ENCODE measurements at regions not wholly inside any gene's neighbourhood (a gene's known extent, or its start where the extent isn't known, plus 50 kb on each side); places are given as distances from the start of the nearest gene placed in this dataset.

DNA sequence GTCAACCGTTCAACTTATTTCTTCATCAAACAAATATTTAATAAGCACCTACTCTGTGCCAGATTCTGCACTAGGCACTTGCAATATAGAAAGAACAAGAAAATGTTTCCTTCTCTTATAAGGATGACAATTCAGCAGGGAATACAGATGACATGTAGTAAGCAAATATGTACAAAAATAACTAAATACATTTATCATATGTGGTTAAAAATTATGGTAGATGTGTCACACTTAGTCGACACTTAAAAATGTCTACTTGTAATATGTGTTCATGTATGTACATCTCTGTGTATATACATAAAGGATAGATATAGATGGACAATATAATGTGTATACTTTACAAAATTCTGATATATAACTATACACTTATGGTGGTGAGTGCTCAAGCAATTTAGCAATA is 417.0 kb upstream of the MEF2C start:
- DNase-seq (ENCODE audit: low spot score): no peak

DNA sequence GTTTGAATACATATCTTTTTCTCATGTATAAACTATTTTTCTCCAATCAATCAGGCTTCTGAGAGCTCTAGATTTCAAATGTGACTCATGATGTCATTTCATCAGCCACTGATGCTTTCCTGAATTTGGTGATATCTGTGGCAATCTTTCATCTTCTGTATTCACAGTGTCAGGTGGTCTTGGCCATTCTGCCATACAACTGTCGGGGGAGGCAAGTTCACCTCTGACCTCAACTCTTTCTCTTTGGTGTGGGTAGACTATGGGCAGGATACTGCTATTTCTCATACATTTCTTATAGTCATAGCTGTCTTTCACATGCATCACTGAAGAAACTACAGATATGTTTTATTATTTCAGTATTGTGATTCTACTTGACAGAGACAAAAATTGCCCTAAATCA is 414.1 kb upstream of the MEF2C start:
- no peak for DNase-seq (ENCODE audit: low spot score)

DNA sequence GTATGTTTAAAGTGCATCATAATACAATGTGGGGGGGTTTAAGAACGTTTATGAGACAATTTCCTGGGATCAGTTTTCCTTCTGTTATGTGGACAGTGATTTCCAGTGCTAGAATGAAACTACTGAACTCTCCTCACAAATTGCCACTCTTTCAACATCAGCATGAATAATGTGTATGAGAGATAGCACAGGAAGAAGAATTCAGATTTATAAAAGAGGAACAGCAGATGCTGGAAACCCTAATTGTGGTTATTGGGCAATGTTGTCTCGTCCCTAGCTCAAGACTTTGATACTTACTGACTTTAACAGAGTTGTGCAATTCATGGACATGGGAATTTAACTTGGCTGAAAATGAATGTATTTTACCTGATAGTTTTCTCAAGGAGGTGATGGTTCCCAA is 410.8 kb upstream of the MEF2C start:
- no peak for DNase-seq (ENCODE audit: low spot score)

DNA sequence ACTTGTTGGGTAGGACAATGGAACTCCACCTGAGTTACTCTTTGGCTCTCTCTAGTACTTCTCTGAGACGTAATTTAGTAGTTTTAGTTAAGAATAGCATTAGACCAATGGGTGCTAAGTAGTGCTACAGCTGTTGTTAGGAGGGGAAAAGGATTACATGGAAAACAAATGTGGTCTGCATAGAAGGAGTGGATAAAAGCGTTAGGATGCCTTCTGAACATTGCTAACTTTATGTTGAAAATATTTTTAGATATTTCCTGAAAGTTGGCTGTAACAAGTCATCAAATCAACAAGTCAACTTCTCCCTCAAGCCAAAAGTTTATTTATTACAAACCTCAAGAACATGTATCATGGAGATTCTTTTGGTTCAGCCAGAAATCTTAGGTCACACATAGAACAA is 409.5 kb upstream of the MEF2C start:
- no peak for DNase-seq (ENCODE audit: low spot score)

DNA sequence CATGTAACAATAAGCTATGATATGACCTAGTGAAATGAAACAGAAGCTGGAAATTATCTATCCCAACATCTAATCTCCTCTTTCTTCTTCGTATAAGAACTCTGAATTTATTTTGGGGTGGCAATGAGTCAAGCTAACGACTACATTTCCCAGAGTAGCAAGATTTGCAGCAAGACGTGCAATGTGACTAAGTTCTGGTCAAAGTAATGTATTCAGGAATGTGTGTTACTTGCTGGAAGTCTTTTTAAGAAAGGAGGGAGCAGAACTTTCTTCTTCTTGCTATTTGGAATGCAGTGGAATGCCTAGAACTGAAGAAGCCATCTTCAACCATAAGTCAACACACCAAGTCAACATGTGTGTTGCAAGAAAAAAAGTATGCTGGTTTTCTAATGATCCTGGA is 406.6 kb upstream of the MEF2C start:
- DNase-seq (ENCODE audit: low spot score): peak; percentile 57

DNA sequence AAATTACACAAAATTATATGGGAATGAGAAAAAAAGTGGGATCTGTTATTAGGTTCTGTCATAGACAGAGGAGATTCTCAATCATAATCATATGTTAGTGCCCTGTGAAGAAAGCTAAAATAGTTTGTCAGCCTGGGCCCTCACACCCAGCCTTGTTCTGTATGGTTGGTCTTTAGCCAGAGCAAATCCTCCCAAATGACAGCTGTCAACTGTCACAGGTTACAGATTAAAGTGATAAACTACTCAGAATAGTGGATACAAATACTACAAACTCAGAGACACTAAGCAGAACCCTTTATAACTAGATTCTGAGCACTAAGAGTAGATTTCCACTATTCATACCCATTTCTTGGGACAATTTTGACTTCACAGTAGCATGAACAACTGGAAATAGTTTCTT is 405.0 kb upstream of the MEF2C start:
- DNase-seq (ENCODE audit: low spot score): no peak

DNA sequence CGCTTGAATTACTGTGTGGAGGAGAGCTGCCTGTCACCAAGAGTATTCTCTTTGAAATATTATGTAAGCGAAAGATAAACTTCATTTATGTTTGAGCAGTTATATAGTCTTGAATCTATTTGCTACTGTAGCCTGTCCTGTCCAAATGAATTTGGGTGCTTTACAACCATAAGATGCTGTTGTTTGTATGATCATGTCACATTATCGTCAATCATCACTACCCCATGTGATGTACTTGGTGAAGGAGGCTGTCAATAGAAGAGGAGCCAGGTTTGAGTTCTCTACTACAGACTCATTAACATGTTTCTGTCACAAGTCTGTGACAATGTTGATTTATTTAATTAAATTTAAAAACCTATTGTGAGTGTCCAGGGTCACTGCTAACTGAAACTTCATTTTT is 403.3 kb upstream of the MEF2C start:
- no peak for DNase-seq (ENCODE audit: low spot score)

DNA sequence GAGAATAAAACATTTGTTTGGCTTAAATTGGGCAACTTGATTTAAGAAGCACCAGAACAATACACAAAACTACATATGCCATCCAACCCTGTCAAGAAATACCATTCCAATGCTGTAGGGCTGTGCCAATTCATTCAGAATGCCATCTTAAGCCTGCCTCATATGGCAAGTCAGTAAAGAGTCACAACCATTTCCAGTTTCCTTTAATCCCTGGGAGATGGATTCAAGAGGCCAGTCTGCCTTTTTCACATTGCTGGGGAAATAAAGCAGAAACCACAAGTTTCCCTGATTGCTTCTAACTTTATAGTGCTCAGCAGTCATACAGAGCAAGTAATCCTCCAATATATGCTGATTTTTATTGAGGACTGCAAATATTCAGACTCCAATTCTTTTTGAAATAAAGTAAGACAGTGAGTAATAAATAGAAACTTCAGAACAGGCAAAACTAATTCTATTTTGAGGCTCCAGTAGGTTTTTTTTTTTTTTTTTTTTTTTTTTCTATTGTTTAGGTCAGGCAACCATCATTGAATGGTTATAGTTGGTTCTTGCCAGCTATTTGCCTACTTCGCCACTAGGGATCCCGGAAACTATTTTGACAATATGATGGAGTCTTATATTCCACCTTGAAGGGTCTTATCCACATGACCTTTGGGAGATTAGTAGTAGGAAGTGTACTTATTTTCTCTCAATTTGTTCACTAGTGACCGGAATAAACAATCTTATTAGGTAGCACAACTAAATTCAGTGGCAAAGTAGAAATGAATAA is 400.9 kb upstream of the MEF2C start:
- DNase-seq (ENCODE audit: low spot score): peak; percentile 33

DNA sequence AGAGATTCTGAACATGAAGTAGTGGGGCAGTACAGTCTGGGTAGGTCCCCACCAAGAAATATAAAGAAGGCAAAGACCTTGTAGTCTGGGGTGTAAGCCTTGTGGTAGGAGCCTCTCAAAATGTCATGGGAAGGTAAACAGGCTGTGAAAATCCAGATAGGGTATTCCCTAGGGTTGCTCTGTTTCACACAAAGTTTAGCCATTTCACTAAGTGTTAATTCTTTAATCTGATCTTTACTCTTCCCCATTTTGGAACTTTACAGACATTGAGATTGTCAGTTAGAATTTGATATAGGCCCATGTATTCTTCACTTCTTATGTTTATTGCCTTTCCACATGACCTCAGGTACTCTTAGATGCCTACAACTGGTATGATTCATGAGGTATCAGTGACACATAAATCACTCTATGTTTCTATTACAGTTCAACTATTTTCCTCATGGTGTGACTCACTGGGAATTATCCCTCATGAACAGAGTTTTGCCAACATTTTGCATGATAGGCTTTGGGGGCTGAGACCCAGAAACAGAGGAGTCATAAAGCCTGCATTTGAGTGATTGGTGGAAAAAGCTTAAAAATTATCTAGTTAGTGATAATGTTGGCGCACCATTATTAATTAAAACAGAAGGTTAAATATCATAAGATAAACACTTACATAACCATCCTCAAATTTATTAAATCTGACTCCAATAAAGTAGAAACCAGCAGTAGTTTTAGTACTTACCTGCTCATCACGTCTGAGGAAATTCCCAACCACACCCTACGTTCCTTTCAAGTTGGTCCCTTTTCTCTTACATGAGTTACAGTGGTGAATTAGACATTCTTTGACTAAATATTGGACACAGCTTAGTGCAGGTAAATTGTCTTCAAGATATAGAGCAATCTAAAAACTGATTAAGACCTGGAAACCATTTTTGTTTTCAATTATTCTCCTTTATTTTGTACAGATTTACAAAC is 399.8 kb upstream of the MEF2C start:
- DNase-seq (ENCODE audit: low spot score): peak; percentile 89

DNA sequence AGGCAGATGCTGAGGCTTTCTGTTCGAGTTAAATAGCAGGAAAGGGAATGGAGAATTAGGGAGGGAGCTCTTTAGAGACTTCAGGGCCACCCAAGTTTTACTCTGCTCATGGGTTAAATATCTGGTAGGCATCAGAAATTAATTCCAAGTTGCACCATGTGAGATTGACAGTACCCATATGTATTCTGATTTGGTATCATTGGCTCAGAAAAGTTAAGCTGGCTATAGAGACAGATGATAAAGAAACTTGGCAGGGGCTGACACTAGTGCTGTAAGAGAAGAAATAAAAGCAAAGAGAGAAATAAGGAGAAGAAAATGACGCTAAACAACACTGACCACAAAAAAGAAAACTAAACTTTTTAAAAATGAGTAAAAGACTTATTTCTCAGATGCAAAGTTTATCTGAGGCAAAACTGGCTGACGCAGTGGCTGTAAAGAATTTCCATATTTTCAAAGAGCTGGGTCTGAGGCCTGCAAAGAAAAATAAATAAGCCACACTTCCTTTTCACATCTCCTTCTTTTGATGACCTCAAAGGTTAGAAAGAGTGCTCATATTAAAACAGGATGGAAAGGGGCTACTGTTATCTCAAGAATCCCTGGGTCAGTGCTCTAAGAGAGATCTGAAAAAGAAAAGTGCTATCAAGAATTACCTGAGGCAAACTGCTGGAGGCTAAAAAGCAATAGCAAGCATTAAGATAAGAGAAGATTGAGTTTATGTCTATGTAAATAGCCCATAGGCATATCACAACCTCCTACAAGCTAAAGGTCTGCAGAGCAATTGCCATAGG is 399.0 kb upstream of the MEF2C start:
- DNase-seq (ENCODE audit: low spot score): no peak

DNA sequence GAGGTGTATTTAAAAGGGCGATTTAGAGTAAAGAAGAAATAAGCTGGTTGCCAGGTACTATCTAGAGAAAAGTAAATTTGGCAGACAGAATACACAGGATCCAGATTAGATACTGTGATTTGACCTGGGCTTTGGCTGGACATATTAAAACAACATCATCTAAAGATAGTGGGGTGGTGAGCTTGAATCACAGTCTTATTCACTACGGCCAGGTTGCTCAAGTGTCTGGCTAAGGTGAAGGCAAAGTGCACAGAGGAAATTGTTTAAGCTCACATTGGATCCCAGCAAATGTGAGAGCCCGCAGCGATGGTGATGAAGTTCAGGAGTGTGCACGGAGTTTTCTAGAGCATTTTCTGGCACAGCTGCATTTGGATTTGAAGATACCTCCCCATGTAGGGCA is 398.2 kb upstream of the MEF2C start:
- DNase-seq (ENCODE audit: low spot score): no peak

DNA sequence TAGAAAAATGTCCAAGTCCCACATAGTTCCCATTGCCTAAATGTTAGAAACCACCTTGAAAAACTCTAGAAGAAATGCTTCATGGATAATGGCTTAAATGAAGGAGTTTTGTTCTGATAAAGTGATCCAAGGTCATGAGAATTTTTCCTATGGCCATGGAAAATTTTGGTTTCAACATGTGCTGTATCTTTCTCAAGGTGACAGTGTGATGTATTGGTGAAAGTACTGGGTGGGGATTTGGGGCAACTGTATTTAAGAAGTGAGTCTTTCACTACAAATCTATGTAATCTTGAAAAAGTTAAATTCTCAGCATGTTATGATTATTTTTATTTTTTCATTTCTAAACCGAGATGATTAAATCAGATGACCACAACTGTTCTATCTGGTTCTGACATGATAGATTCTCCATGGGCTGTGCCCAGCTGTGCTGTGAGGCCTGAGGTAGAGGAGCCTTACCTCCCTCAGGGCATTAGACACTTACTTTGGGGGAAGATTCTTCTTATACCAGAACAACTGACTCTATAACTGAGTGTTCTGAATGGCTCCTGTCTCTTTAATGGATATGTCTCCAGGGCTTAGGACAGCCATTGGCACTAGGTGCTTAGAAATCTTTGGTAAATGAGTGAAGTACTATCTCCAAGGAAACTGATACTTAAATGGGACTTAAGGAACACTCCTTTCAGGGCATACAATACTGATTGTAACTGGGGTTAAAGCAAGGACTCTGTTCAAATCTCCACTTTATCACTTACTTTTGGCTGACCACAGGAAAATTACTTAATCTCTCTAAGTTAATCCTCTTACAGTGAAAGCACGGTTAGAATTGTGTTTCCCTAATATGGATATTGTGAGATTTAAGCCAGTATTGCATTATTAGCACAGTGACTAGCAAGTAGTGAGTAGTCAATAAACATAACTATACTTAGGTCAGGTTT is 397.4 kb upstream of the MEF2C start:
- no peak for DNase-seq (ENCODE audit: low spot score)

DNA sequence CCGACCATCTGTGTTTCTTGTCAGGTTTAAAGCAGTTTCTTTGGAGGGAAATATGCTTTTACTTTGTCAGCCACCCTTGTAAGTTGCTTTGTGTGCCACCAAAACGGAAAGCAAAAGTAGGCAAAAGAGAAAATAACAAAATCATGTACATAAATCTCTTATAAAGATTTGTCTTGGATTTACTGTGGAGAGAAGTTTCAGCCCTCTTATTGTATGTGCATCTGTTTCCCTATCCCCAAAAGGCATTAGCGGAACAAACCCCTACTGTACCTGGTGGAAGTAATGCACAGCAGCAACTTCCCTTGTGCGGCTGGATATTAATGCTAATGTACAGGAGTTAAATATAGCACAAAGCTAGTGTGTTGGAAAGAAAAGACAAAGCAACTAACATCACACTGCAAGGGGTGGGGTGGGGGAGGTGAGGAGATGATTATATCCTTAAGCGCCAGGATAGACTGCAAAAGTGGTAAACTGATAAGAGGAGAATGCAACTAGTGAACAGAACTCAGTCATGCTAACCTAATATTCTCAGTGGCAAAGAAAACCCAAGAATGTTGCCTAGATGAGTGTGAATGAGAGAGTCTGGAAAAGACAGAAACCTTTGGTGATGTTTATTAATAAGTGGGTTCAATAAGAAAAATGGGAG is 396.5 kb upstream of the MEF2C start:
- DNase-seq (ENCODE audit: low spot score): no peak

DNA sequence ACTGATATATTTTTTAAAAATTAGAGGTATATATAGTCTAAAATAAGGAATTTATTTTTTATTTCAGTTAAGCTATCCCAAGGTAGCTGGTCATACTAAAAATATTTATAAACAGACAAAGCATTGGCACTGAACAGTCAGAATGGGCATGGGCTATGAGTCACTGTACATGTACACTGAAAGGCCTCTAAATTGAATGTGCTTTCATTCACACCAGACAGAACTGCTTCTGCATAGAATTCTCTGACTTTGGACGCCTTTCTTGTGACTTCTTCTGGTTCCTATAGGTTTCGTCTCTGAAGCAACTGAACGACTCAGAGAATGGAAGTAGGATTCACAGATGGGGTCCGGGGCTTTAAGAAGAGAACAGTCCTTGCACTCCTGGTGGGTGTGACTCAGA is 394.8 kb upstream of the MEF2C start:
- DNase-seq (ENCODE audit: low spot score): peak; percentile 66

DNA sequence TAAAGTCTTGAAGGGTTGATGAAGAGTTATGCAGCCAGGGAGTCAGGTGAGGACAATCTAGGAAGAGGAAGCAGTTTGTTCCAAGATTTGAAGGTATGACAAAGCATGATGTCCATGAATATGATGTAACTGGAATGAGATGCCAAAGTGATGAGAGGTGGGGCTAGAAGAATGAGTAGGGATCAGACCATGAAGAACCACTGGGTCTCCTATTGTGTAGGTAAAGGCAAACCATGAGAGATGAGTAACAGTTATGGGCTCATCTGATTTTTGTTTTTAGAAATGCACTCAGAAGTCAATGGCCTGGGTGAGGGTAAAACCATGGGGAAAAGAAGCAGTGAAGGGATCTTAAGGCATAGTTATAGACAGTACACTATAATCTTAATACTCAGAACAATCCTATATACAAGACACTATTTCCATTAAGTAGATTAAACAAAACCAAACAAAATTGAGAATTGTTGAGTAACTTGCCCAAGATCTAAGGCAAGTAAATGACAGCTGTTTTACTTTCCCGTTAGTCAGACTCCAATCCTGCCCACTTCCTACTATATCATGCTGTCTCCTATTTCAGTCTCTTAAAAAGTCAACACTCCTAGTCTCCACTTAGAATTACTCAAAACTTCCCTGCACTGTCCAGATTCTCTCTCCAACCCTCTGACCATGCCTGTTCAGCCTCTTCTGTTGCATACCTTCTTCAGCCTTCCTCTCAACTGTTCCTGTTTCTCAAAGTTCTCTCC is 393.8 kb upstream of the MEF2C start:
- peak; percentile 92 for DNase-seq (ENCODE audit: low spot score)

DNA sequence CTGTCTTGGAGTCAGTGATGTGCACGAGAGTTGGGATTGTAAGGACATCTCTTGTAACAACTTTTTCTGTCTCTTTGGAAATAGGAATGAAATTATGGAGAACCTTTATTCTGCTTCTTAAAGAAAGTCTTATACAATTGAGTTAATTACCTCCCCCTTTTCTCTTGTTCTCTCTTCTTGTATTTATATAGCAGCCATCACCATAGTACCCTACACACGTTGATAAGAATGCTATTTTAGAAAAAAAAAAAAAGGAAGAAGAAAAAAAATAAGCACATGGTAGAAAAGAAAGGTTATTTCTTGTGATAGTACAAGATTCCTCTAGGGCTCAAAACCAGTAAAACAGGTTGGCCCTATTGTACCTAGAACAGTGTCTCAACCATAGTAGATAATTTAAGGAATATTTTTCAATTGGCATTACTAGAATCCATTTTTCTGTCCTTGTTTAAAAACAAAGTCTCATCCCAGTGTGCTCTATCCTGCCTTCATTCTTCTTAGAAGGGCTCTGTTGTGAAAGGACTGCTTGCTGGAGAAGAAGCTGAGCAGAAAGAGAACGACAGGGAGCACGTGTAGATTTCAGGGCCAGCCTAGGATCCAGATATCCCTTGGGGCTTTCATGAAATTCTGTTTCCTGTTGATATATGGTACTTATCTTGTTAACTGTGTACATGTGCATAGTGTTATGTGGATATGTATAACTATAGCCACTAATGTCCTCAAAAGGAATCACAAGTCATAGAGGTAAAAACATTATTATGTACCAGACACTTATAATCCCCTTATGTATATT is 392.3 kb upstream of the MEF2C start:
- no peak for DNase-seq (ENCODE audit: low spot score)

DNA sequence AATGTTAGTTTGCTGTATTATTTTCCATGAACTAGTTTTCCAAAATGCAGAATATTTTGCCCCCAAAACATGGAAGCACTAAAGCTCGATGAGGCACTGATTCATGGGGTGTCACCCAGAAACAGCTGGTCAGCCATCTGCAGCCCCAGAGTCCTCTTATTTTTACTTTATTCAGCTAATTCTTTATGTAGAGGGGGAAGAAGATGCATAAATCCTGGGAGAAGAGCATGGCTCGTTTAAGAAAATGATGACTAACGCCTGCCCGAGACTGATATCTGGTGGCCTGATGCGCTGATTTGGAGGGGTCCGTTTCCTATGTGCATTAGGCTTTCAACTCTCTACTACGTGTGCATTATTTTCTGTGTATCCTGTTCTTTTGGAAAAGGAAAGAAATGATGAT is 390.3 kb upstream of the MEF2C start:
- DNase-seq (ENCODE audit: low spot score): no peak

DNA sequence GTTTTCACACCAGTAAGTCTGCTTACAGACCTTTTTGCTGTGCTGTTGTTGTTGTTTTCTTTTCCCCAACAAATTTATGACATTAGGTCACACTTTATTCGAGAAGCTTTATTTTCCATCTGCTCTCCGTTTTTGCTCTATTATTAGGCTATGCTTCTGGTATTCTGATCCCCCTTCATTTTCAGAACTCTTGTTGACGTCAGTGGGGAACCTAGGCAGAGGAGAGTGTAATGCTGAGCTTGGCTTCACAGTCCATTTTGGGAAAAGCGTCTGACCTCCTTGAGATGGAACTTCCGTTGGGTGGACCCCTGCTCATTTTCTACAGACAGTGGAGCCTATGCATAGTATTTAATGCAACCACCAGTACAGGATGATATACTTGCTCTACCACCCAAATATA is 387.9 kb upstream of the MEF2C start:
- no peak for DNase-seq (ENCODE audit: low spot score)

DNA sequence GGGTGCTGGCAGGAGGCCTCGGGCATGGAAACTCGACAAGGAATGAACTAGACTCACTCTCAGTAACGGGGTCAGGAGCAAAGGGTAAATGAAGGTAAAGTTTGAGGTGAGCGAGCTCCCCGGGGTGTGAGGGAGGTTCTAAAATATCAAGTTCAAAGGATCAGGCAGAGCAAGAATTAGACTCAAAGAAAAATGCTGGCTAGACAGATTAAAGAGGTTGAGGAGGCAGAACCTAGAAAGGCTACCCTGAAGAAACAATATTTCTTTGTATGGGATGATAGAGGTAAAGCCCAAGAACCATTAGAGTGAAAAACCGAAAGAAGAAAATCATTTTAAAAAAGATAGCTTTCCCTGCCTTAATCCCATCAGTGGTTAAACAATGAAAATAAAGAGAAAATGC is 386.7 kb upstream of the MEF2C start:
- no peak for DNase-seq (ENCODE audit: low spot score)
